ENCODE measurements at regions not wholly inside any gene's neighbourhood (a gene's known extent, or its start where the extent isn't known, plus 50 kb on each side); places are given as distances from the start of the nearest gene placed in this dataset.

GRCh38 chr5:173730632-173731298, 114.3 kb upstream of the BOD1 start:
- Histone ChIP-seq H3K9me3 (ENCODE audit: control insufficient read depth, insufficient read depth, low read depth, low read length) (no peaks in the 10 kb centered on the region), H3K4me1 (ENCODE audit: control insufficient read depth, insufficient read depth, low read length) (no peaks in the 10 kb centered on the region), H3K36me3 (ENCODE audit: control insufficient read depth in 2 of 2, insufficient read depth in 1 of 2, low read length in 2 of 2) (no peaks in the 10 kb centered on the region), H3K27ac (ENCODE audit: extremely low read depth, low read depth, low read length) (no peak overlapping the region), H3K4me3 (ENCODE audit: low read depth, low read length) (no peak overlapping the region)
- POLR2A ChIA-PET: no interaction called here
- no peak for TF ChIP-seq ZNF600 (tag by site-specific recombination; IDR thresholded peaks at IDR 0.05)
- 0 out of 2 replicates have a peak, but pooled peaks have one; percentile 30 for TF ChIP-seq ZFHX2 (tag by site-specific recombination; conservative IDR thresholded peaks at IDR 0.05)
- CTCF ChIA-PET: interaction anchor here (0.5 to 1.0 kb wide), 3 partner anchors 24 to 526 kb away, joined by 3 to 4 read pairs (median 3); no protein-coding TSS in a partner anchor

- no peak overlapping the region for H3K27ac ChIP-seq (ENCODE audit: extremely low read depth, low read depth, low read length)
- H3K4me3 ChIP-seq (ENCODE audit: low read depth, low read length): no peak overlapping the region
- H3K9me3 ChIP-seq (ENCODE audit: control insufficient read depth, insufficient read depth, low read depth, low read length): no peaks in the 10 kb centered on the region
- ChIA-PET CTCF (interaction anchor here (0.6 to 1.8 kb wide), 3 partner anchors 20 to 628 kb away, joined by 3 to 6 read pairs (median 4); no protein-coding TSS in a partner anchor), POLR2A (no interaction called here)
- no peaks in the 10 kb centered on the region for H3K36me3 ChIP-seq (ENCODE audit: control insufficient read depth in 2 of 2, insufficient read depth in 1 of 2, low read length in 2 of 2)
- TF ChIP-seq ZNF501 (tag by site-specific recombination; IDR thresholded peaks at IDR 0.05) (no peak), ZNF561 (tag by site-specific recombination; IDR thresholded peaks at IDR 0.05; ENCODE audit: borderline replicate concordance) (no peak), ZNF488 (tag by site-specific recombination; IDR thresholded peaks at IDR 0.05) (no peak)
- peaks cover 11% of the 10 kb centered on the region for H3K4me1 ChIP-seq (ENCODE audit: control insufficient read depth, insufficient read depth, low read length)
Measured at GRCh38 chr5:173733021-173733420, 116.6 kb upstream of the BOD1 start.

DNA sequence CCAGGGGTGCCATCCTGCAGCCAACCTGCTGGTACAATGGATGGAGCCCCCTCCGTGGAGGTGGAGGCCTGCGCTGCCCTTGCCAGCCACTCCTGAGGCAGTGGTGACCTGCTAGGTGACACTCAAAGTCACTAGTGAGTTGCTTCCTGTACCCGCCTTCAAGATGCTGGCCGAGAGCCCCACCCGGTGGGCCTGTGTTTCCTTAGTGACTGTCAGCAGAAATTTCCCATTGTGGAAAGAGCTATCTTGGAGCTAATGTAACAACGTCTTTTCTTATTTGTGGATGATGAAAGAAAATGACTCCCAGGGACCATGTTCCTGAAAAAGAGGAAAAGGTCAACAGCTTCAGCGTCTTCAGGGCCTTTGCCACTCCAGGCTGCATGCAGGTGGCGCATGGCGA, 117.0 kb upstream of the BOD1 start:
- Histone ChIP-seq H3K27ac (ENCODE audit: extremely low read depth, low read depth, low read length) (no peak overlapping the region), H3K36me3 (ENCODE audit: control insufficient read depth in 2 of 2, insufficient read depth in 1 of 2, low read length in 2 of 2) (no peaks in the 10 kb centered on the region), H3K4me3 (ENCODE audit: low read depth, low read length) (no peak overlapping the region), H3K9me3 (ENCODE audit: control insufficient read depth, insufficient read depth, low read depth, low read length) (no peaks in the 10 kb centered on the region), H3K4me1 (ENCODE audit: control insufficient read depth, insufficient read depth, low read length) (peaks cover 11% of the 10 kb centered on the region)
- TF ChIP-seq ZNF2 (tag by site-specific recombination; IDR thresholded peaks at IDR 0.05) (no peak), KLF17 (tag by site-specific recombination; IDR thresholded peaks at IDR 0.05) (no peak), ZNF404 (tag by site-specific recombination; IDR thresholded peaks at IDR 0.05) (no peak), MZF1 (tag by site-specific recombination; IDR thresholded peaks at IDR 0.05; ENCODE audit: borderline replicate concordance) (no peak), WT1 (tag by site-specific recombination; IDR thresholded peaks at IDR 0.05) (no peak), ZXDB (tag by site-specific recombination; IDR thresholded peaks at IDR 0.05) (no peak)
- CTCF ChIA-PET: interaction anchor here (0.6 to 1.8 kb wide), 5 partner anchors 16 to 629 kb away, joined by 3 to 6 read pairs (median 4); no protein-coding TSS in a partner anchor
- POLR2A ChIA-PET: no interaction called here

- CTCF ChIA-PET: interaction anchor here (0.6 to 1.8 kb wide), 3 partner anchors 16 to 106 kb away, joined by 3 to 4 read pairs (median 4); no protein-coding TSS in a partner anchor
- Histone ChIP-seq H3K36me3 (ENCODE audit: control insufficient read depth in 2 of 2, insufficient read depth in 1 of 2, low read length in 2 of 2) (no peaks in the 10 kb centered on the region), H3K9me3 (ENCODE audit: control insufficient read depth, insufficient read depth, low read depth, low read length) (no peaks in the 10 kb centered on the region), H3K4me1 (ENCODE audit: control insufficient read depth, insufficient read depth, low read length) (peaks cover 11% of the 10 kb centered on the region), H3K27ac (ENCODE audit: extremely low read depth, low read depth, low read length) (no peak overlapping the region), H3K4me3 (ENCODE audit: low read depth, low read length) (no peak overlapping the region)
- POLR2A ChIA-PET: no interaction called here
- TF ChIP-seq ZBTB21 (tag by site-specific recombination; IDR thresholded peaks at IDR 0.05) (no peak), ZNF76 (tag by site-specific recombination; IDR thresholded peaks at IDR 0.05; ENCODE audit: borderline replicate concordance, low read depth) (no peak), ZNF423 (tag by site-specific recombination; IDR thresholded peaks at IDR 0.05) (no peak), IKZF3 (tag by site-specific recombination; IDR thresholded peaks at IDR 0.05) (no peak), ZNF510 (tag by site-specific recombination; IDR thresholded peaks at IDR 0.05; ENCODE audit: insufficient replicate concordance) (no peak), WT1 (tag by site-specific recombination; IDR thresholded peaks at IDR 0.05) (no peak)
- TF ChIP-seq, protein P1, sequence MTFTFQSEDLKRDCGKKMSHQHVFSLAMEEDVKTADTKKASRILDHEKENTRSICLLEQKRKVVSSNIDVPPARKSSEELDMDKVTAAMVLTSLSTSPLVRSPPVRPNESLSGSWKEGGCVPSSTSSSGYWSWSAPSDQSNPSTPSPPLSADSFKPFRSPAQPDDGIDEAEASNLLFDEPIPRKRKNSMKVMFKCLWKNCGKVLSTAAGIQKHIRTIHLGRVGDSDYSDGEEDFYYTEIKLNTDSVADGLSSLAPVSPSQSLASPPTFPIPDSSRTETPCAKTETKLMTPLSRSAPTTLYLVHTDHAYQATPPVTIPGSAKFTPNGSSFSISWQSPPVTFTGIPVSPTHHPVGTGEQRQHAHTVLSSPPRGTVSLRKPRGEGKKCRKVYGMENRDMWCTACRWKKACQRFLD (tag by site-specific recombination; IDR thresholded peaks at IDR 0.05): no peak
Measured at GRCh38 chr5:173733831-173734501, 117.5 kb upstream of the BOD1 start.

Data from HEK293 (cell line).